ENCODE measurements at regions not wholly inside any gene's neighbourhood (a gene's known extent, or its start where the extent isn't known, plus 50 kb on each side); places are given as distances from the start of the nearest gene placed in this dataset.
"Not testable (repeated sequence)": the region's sequence is repeated elsewhere in the genome, so short reads cannot be mapped to it uniquely, and the experiment has no call there.

DNA sequence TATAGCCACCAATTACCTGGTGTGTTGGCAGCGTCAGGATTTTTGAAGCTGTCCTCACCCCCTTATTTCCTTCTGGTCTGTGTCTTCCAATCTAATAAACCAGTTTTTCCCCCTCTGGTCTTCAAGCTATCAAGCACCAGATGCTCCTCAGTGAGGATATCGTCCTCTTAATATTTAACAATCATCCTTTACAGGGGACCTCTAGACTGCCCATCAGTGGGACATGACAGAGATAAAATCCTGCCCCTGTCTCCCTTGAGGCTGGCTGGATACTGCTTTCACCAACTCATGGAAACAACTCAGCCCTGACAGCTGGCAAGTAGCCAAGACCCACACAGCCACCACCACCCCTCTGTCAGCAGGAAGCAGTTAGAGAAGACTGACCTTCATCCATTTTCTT, 421.0 kb upstream of the API5 start:
- no peak for DNase-seq

DNA sequence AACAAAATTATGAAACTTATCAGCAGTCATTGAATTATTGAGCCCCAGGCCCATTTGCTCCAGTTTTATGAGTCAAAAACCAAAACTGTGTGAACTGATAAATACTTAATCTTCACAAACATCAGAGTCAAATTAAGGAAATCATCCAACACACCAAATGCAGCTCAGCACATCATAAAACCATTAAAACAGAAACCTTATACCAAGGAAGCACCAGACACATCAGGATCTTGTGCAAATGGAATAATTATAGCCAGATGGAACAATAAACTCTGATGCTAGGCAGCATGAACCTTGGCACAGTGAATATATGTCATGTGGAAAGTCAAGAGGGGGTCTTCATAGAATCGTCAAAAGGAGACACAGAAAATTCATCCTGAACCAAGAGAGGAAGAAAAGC, 410.7 kb upstream of the API5 start:
- DNase-seq = no peak

DNA sequence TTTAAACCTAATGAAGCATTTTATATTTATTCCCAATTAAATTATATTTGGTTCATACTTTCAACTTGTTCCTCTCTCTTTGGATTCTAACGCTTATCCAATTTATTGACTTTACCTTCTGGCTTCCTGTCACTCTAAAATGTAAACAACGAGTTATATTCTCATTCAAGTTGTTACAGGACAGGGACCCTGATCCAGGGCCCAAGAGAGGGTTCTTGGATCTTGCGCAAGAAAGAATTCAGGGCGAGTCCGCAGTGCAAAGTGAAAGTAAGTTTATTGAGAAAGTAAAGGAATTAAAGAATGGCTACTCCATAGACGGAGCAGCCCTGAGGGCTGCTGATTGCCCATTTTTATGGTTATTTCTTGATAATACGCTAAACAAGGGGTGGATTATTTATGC, 405.6 kb upstream of the API5 start:
- no peak for DNase-seq

DNA sequence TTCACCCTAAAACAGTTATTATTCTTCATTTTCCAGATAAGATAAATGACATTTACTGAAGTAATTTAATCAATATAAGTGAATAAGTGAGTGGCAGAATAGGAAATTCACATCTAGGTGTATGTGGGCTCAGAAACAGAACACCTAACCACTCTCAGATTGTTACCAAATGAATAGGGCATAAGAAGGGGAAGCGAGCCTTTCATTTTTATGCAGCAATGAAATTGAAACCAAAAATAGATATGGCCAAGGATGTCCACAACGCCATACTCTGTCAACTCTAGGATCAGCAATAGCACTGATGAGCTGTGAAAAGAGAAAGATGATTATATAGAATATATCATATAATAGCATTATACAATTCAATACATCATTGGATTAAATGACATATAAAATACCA, 398.1 kb upstream of the API5 start:
- no peak for DNase-seq

DNA sequence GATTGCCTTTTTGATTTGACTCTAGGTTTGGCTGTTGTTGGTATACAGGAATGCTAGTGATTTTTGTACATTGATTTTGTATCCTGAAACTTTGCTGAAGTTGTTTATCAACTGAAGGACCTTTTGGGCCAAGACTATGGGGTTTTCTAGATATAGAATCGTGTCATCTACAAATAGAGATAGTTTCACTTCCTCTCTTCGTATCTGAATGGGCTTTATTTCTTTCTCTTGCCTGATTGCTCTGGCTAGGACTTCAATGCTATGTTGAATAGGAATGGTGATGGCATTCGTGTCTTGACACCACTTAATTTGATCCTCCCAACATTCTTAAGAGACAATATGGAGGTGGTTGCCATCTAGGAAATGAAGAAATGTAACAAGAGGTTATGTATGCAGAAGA, 388.1 kb upstream of the API5 start:
- no peak for DNase-seq

DNA sequence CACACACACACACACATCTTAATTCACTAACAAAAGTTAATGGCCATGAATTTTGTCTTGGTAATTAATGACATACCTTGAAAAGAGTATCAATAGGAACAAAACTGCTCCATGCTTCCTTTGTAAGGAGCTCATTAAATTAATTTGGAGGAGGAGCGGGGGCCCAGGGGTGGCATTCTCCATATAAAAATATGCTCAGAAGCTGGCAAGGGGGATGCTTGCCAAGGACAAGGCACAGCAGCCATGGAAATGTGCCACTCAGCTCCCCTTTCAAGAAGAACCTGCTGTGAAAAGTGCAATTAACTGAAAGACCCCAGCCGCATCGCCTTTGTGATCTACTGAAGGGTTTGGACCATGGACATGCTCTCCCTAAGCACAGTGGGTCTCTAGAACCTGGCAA, 385.9 kb upstream of the API5 start:
- no peak for DNase-seq

DNA sequence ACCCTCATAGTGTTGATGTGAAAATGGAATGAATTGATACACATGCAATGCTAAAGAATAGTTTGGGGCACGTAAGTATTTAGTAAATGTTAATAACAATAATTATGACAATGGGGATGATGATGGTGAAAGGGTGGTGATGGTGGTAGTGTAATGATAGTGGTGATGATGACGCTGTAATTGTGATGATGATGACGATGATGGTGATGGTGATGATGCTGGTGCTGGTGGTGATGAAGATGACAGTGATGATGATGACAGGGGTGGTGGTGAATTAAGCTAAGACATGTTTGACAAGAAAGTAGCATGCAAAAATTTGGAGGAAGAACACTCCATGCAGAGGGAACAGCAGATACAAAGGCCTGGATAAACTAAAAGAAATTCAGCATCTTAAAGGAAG, 364.4 kb upstream of the API5 start:
- no peak for DNase-seq

DNA sequence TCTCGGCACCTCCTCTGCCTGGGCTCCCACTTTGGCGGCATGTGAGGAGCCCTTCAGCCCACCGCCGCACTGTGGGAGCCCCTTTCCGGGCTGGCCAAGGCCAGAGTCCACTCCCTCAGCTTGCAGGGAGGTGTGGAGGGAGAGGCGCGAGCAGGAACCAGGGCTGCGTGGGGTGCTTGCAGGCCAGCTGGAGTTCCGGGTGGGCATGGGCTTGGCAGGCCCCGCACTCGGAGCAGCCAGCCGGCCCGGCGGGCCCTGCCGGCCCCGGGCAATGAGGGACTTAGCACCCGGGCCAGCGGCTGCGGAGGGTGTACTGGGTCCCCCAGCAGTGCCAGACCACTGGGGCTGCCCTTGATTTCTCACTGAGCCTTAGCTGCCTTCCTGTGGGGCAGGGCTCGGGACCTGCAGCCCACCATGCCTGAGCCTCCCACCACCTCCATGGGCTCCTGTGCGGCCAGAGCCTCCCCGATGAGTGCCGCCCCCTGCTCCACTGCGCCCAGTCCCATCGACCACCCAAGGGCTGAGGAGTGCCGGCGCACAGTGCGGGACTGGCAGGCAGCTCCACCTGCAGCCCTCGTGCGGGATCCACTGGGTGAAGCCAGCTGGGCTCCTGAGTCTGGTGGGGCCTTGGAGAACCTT, 361.9 kb upstream of the API5 start:
- DNase-seq = not testable (repeated sequence)

DNA sequence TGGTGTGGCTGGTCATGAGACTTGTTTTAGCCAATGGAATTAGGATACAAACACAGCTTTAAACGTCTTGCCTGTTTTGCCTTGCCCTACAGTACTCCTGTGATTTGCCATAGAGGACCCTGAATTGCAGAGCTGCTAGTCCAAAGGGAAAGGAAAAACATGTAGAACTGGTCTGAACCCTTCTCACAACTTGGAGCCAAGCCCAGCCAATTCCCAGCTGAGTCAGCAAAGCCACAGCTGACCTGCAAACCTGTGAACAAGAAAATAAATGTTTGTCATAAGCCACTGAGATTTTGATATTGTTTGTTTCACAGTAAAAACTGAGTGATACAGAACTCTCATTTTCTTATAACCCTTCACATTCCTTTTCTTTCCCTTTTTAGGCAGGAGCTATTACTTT, 360.5 kb upstream of the API5 start:
- DNase-seq = no peak

DNA sequence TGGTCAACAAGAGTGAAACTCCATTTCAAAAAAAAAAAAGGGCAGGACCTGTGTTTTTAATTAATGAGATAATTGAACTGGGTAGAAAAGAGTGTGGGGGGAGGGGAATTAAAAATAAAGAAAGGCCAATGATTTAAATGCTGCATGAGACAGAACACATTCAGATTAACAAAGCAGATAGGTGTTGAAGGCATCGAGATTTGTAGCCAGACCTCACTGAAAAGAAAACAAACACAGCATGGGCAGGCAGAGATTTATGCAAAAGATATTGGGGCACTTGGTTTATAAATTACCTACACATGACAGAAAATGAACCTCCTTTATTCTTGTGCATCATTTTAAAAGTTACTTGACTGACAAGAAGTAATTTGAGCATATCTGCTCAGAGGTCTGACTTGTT, 354.0 kb upstream of the API5 start:
- no peak for DNase-seq

DNA sequence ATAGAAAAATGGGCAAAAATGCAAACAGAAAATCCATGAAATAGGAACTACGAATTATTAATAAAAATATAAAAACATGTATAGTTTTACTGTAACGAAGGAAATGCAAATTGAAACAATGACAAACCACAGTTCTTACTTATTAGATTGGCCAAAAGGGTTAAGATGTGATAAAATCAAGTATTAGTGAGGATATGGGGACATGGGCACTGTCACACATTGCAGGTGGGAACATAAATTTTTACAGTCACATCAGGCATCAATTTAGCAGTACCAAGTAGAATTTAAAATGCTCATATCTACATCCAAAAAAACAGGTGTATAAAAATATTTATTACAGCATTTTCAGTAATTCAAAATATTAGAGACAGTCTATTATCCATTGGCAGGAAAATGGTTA, 353.2 kb upstream of the API5 start:
- DNase-seq = no peak

DNA sequence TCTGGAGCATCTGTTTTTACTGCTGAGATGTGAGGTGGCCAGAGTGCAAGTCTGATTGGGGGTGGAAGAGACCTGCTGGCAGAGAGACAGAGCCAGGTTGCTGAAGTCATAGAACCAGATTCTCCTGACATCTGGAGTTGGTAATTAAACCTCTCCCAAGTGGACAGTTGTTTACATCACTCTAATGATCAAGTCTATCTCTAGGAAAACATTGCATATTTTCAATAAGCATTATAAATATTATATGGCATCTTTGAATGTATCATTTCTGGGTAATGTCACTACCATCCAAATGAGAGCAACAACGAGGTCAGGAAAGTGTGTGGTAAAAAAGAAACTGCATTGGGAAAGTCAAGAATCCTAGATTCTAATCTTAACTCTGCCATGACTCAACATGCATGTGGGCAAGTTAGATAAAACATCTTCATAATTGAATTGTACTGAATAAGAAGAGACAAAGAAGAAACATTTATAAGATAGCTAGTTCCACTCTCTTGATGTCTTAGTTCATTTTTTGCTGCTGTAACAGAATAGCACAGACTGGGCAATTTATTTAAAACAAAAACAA, 351.2 kb upstream of the API5 start:
- no peak for DNase-seq

DNA sequence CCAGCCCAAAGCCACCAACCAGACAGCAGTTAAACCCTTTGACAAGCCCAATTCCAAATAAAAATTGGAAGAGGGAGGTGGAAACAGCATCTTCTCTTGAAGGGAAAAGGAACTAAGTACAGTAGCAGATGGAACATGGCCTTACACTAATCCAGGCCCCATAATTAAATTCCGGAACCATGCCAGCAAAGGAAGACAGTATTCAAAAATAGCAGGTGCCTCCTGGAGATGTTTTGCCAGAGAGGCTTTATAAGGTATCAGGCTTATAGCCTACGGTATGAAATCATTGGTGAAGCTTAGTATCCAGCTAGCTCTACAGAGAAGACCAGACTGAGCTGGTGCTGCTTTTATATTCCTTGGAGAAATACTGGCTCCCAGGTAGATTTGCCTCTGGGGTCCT, 344.1 kb upstream of the API5 start:
- no peak for DNase-seq

DNA sequence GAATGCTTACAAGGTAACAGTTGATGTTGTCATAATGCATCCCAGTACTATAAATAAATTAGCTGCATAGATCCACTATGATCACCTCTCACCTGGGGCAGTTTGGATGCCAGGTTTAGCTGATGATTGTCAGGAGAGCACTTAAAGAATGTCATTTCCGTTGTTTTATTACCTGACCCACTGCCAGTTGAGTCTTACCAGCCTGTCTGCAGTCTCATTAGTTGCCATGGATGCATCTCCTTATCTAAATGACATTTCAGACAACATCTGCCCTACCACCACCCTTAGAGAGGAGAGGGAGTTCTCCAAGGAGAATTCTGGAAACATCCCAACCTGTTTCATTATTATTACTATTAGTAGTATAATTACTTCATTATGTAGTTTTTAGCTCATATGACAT, 339.1 kb upstream of the API5 start:
- DNase-seq = no peak

DNA sequence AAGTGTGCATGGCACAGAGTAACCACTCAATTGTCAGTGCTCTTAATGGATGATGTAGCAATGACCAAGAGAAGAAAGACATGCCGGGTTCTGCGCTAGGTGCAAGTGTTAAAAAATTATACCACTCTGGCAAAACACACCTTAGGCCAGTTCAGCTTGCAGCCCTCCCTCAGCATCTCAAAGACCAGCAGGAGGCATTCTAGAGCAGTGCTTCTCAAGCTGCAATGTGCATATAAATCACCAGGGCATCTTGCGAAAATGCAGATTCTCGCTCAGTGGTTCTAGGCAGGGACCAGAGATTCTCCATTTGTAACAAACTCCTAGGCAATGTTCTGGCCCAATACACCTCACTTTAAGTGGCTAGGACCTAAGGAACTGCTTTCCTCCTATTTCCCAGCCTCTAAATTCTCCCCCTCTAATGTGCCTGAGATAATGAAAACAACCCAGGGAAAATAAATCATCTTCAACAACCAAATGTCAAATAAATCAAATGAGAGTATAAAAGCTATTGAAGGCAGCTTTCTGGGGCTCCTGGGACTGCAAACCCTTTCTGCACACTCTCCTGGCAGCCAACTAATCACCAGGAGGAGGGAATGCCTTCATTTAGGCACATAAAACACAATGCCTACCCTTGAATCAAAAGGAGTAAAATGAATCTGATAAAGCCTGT, 337.2 kb upstream of the API5 start:
- DNase-seq = no peak

DNA sequence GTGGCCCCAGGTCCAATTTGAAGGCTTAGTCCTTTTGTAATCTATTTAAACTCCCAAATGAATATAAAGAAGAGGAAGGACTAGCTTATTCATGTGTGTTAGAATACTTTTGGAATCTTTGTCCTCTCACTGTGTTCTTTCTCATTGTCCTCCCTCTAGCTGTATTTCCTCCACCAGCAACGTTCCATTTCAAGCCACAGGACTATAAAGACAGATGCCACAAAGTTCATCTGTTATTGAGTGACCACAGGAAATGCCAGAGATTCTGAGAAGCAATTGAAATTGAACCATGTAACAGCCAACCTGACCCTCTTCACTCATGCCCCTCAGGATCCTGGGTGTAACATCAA, 336.6 kb upstream of the API5 start:
- no peak for DNase-seq

DNA sequence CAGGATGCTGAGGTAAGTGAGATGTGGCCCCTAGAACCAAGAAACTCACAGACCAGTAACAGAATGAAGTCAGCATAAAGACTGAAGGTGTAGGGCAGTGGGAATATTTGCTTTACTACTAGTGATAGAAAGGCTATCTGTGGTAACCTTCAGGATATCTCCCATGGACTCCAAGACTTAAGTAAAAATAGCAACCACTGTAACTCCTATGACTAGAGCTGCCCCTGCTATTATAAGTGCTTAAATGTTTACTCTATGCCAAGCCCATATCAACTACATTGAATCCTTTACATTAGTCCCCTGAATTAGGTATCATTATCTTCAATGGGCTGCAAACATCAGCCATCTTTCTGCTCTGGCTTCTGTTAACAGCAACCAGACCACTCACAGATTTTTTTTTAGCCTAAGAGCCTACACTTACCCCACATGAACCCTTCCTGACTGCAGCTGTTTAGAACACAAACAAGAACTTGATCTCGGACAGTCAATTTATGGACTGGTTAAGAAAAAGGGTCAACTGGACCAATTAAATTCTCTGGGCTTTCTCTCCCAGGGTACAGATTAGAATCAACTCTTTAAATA, 335.1 kb upstream of the API5 start:
- DNase-seq = no peak

DNA sequence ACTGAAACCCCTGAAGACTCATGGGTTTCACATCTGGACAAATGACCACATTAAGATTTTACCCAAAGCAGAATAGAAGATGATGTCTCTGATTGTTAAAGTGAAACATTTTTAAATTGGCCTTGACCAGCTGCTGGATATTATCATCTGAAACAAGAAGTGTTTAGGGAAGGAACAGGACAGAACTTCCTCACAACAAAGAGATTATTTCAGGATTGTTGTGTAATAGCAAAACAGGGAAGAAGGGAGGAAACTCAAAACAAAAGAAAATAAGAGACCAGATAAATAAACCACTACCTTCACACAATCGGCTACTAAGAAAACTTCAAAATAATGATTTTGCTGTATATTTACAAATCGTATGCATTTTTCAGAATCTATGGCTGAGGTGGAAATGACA, 319.2 kb upstream of the API5 start:
- no peak for DNase-seq

DNA sequence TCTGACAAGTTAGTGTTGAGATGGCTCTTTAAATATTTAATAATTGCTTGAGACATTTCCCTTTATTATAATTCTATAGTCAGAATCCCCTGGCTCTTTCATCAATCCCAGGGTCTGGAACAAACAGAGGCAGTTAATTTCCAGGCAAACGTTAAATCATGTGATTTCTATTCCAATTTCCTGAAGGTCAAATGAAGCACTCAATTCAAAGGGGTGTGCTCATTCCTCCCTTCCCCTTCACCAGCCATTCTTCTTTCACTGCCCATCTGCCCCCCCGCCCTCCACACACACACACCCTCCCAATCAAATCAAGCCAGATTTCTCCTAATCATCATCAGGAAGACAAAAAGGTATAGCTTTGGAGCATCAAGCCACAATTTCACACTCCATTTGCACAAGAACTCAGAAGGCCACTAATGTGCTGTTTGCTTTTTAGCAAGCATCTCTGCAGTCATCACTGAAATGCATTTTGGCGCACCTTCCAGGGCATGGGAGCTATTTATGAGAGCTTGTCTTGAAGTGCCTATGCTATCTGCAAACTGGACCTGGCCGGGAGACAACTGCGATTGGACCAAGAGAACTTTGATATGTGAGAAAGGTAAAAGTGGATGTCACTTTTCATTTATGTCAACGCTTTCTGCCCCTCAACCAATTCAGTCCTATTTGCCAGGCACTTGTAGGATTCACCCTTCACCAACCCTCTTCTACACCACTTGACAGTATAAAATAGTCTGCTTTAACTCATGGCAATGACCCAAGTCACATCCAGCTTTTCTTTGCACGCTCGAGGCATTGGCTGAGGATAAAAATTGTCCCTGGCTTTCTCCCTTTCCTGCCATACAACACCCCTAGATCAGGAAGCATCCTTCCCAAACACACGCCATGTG, 315.1 kb upstream of the API5 start:
- DNase-seq = no peak

DNA sequence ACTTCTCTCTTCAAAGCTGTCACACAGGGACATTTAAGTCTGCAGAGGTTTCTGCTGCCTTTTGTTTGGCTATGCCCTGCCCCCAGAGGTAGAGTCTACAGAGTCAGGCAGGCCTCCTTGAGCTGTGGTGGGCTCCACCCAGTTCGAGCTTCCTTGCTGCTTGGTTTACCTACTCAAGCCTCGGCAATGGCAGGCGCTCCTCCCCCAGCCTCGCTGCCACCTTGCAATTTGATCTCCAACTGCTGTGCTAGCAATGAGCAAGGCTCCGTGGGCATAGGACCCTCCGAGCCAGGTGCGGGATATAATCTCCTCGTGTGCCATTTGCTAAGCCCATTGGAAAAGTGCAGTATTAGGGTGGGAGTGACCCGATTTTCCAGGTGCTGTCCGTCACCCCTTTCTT, 306.9 kb upstream of the API5 start:
- DNase-seq = not testable (repeated sequence)

DNA sequence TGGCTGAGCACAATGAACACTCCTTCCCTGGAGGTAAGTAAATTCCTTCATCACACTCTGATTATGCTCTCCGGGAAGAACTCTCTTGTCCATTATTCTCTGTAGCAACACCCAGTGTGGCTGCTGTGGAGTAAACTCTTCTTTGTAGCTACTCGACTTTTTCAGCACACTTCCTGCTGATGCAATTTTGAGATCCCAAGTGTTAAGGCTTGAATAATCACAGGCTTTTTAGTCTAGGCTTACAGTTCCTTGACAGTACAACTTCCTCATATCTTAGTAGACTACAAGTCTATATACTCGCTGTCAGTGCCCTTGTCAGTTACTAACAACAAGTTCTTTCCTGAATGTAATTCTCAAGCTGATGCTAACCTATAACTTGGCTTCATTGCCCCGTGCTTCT, 301.8 kb upstream of the API5 start:
- no peak for DNase-seq

DNA sequence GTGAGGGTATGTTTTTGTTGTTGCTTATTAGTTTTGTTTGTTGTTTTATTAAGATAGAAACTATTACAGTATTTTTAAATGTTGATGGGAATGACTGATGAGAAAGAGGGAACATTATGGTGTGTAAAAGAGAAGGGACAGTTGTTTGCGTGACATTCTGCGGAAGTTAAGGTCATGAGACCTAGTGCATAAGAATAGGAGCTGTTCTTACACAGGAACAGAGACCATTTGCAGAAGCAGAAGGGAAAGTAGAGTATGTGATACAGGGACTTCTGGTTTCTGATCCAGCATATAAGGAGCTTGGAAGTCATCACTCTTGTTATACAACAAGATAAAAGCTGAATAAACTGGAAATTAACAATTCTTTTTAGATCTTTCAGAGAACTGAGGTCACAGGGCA, 299.2 kb upstream of the API5 start:
- no peak for DNase-seq

DNA sequence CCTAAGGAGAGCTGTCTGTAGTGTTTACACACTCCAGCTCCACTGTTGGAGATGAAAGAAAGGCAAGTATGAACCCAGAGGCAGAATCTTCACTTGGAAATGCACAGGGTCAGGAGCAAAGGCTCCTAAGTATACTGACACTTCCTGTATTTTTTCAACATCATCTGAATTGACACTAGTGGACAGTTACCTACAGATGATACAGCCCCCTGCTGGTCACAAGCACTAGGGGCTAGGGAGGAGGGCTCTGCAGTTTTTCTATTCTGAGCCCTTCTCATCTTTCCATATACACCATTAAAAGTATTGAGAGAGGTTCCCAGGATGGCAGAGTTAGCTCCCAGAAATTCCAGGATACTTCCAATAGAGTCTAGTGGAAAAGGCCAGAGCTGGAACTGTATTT, 290.3 kb upstream of the API5 start:
- DNase-seq = no peak

DNA sequence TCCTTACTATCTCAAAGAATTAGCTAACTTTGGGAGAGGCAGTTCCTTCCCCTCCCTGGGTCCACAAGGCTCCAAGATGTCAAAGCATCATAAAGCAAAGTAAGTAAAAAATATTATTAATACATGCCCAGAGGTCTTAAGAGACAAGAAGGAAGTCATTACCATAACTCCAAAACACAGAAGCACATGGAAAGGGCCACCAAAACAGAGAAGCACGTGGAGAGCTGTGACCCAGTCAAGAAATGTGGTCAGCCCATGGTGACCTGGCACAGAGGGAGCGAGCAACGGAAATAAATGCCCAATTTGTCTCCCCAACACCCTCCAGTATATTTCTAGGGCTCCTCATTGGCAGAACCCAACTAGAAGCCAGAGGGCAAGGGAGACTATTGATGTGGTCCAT, 277.5 kb upstream of the API5 start:
- DNase-seq = no peak
